Right lobe of liver (tissue), 4 donors: ENCODE measurements at regions not wholly inside any gene's neighbourhood (a gene's known extent, or its start where the extent isn't known, plus 50 kb on each side); places are given as distances from the start of the nearest gene placed in this dataset.

Experiments
- POLR2A ChIP-seq: fragments of 450-650 bp; IDR thresholded peaks from one replicate; pipeline ENCODE4 v1.6.1; 2017; ENCODE audit warnings: antibody characterized with exemption, mild to moderate bottlenecking
- TF ChIP-seq, protein P1 (sequence below), 4 donors: fragments of 200-600 bp in 3 of 4; fragments of 450-650 bp in 1 of 4; IDR thresholded peaks; one replicate each; pipeline versions ENCODE4 v1.5.1 to v1.8.0; 2016 to 2022; ENCODE audit warnings: antibody characterized with exemption in 4 of 4, mild to moderate bottlenecking in 2 of 4
- donor health status: DM: no; HTN: no; CAD: no.
- donor health status: DM: no; HTN: no; CAD: no.
- donor health status: DM: no; HTN: yes; CAD: no.

DNA sequence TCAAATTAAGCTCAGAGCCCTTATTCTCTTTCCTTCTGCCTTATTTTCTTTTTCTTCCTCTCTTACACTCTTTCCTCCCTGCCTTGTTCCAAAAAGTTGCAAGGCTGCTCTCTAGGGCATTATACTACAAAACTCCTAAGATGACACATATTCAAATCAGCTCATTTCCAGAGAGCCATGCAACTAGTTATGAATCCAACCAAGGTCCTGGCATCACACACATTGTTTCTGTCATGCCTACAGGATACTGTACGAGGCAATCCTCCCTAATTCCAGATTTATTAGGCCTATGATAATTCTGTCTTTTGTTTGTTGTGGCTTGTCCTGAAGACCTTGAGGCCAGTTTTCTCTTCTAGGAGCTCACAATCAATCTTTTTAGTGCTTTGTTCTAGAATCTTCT lies 87.0 kb upstream of the TBCA start:
- TF ChIP-seq, protein P1, sequence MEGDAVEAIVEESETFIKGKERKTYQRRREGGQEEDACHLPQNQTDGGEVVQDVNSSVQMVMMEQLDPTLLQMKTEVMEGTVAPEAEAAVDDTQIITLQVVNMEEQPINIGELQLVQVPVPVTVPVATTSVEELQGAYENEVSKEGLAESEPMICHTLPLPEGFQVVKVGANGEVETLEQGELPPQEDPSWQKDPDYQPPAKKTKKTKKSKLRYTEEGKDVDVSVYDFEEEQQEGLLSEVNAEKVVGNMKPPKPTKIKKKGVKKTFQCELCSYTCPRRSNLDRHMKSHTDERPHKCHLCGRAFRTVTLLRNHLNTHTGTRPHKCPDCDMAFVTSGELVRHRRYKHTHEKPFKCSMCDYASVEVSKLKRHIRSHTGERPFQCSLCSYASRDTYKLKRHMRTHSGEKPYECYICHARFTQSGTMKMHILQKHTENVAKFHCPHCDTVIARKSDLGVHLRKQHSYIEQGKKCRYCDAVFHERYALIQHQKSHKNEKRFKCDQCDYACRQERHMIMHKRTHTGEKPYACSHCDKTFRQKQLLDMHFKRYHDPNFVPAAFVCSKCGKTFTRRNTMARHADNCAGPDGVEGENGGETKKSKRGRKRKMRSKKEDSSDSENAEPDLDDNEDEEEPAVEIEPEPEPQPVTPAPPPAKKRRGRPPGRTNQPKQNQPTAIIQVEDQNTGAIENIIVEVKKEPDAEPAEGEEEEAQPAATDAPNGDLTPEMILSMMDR (IDR thresholded peaks at IDR 0.05) = no peak
- TF ChIP-seq POLR2A = no peak
